ENCODE measurements at regions not wholly inside any gene's neighbourhood (a gene's known extent, or its start where the extent isn't known, plus 50 kb on each side); places are given as distances from the start of the nearest gene placed in this dataset.
A peak's percentile ranks its signal among the peaks of the same experiment; 100 is the strongest.

DNA sequence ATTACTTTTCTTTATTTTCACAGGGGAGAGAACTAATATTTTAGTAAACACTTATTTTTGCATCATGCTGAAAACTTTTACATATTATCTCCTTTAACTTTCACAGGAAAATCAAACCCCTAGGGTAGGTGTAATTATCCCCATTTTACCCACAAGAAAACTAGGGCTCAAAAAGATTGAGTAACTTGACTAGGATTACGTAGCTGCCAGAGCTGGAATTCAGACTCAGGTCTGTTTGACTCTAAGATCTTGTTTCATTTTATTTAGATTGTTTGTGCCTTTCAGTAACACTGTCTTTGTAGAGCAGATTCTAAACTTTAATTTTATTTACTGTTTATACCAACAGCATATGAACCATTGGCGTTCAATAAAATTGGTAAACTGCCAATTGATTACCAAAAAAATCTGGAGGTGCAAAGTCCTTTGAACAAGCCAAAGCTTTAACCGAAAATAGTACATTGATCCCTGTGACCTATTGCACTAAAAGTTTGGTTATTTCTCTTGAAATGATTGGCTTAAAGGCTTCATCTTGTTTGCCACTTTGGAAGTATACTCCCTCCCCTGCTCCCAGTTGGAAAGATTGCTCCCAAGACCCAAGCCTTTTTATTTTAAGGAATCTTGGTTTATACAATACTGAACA, 71.0 kb upstream of the WDR26 start:
- no peak for DNase-seq

- no peak for DNase-seq
Observed at GRCh38 chr1:224506141-224506814, 71.7 kb upstream of the WDR26 start.

- DNase-seq: no peak
Observed at GRCh38 chr1:224507771-224508523, 73.3 kb upstream of the WDR26 start.

DNA sequence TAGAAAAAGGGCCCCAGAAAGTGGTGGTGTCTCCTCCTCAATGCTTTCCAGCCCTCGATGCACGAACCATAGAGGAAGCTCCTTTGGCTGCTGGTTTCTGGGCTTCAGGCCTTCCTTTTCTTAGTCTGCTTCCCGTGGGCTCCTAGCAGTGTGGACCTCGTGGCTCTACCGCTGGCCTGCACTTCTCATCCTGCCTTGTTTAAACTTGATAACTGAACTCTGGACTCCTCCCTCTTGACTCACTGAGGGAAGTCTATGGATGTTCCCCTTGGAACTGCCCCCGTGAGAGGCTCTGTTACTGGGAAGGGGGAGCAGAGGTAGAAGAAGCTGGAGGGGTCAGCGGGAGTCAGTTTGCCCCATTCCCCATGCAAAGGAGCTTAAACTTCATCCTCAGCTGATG, 75.3 kb upstream of the WDR26 start:
- DNase-seq: no peak

GRCh38 chr1:224510880-224511645, 76.5 kb upstream of the WDR26 start:
- no peak for DNase-seq

DNA sequence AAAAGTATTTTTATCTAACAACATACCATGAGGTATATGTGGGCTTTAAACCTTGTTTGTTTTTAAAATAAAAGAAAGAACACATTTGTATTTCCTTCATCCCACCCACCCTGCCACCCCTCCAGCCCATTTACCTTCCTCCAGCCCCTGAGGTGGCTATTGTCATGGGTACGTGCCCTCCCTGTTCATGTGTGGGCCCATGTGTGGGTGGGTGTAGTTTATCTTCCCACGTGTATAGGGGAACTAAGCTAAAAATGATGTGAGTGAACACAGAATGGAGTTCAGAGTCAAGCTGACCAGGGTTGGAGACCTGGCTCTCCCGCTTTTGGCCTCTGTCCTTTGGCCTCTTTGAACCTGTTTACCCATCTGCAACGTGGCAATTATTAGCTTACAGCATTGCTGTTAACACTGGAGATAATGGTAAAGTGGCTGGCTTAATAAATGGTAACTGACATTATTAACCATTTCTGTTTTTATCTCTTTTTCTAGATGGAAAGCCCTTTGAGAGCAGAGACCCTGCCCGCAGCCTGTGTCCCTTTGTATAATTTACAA, 78.1 kb upstream of the WDR26 start:
- DNase-seq: no peak

GRCh38 chr1:224513383-224513782, 78.8 kb upstream of the WDR26 start:
- no peak for DNase-seq

- DNase-seq: peak; percentile 80
Observed at GRCh38 chr1:224513787-224514209, 79.2 kb upstream of the WDR26 start.

DNA sequence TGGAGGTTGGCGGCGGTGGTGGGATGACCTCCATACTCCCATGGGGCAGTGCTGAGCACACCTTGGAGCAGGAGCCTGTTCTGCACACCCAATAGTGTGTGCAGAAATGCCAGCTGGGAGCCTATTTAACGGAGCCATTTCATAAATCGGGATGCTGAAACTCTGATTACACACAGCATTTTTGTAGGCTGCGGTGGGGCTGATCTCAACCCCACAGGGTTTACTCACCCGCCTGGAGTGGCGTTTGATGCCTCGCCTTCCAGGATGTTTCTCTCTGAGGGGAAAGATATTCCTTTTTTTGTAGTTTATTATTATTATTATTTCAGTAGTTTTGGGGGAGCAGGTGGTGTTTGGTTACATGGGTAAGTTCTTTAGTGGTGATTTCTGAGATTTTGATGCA, 82.6 kb upstream of the WDR26 start:
- no peak for DNase-seq

DNA sequence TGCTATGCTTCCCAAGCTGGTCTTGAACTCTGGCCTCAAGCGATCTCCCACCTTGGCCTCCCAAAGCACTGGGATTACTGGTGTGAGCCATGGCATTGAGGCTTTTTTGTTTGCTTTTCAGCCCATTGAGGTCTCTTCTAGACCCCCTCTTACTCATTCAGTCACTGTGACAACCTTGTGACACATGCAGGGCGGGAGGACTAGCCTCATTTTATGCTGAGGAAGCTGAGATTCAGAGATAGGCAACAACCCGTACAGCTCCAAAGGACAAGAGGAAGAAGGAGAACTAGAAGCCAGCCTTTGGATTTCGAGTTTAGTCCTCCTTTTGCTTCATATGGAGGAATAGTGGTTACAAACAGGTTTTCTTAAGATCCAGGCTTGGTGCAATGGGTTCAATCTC, 83.9 kb upstream of the WDR26 start:
- DNase-seq: no peak

- DNase-seq: no peak
Observed at GRCh38 chr1:224519874-224520273, 85.3 kb upstream of the WDR26 start.

- DNase-seq: no peak
Observed at GRCh38 chr1:224520808-224521207, 86.2 kb upstream of the WDR26 start.

DNA sequence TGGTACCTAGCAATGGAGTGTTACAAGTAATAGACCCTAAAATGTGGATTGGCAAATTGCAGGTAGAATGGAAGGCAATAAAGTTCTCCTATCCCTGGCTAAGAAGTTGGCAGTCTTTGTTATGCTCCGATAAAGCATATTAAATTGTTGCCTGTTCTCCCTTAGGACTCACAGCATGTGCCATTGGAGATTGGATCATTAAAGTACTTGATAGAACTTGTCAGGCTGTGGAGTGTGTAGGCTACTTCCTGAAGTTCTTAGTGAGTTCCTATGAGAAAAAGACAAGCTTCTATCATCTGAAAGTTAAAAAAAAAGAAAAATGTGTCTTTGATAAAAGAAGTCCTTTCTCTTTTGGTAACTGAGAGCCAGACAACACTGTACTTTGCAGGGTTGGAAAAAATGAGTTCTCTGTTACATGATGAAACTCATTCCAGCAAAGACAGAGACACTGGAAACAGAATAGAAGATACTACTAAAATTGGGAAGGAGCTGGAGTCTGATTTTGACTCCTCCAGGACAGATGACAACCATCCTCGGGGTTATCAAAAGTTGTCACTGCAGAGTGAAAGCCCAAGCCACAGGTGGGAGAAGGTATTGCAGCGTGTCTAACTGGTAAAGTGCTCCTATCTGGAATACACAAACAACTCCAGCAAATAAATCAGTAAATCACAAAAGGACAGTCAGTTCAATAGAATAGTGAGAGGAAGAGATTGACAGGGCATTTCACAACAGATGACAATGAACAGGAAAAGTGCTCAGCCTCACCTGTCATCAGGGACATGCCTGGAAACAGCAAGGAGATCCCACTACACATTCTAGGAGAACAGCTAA, 87.5 kb upstream of the WDR26 start:
- no peak for DNase-seq

DNA sequence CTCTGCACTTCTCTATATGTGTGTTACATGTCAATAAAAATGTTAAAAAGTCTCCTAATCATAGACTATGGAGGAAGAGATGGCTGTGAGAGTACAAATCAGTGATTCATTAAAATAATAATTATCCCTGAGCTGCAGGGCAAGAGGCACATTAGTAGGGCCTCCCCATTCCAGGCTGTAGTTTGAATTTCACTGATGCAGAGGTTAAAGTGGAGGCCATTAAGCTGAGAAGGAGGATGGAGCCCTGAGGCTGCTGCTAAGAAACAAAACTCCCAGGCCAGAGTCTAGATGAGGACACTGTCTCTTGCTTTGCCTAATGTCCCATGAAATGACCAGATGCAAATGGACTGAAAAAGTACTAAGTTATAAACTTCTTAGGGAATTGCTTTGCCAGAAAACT, 89.1 kb upstream of the WDR26 start:
- DNase-seq: no peak

DNA sequence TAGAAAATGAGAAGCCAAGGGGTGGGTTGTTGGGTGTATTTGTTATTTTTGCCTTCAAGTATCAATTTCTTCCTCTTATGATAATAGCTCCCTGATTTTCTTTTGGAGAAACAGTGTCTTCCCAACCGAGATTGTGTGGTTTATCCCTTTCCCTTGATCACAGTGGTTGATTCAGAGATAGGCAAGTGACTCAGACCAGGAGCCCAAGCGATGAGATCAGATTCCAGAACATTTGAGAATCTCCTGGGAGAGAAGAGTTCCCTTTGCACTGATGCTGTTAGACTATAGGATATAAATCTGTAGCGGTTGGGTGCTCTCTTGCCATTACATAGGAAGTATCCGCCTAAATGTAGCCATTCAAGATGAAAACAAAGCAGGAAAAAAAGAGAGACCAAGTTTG, 90.1 kb upstream of the WDR26 start:
- no peak for DNase-seq

- DNase-seq: no peak
Observed at GRCh38 chr1:224525411-224526040, 90.6 kb upstream of the CNIH3 start.

- no peak for DNase-seq
Observed at GRCh38 chr1:224526771-224527170, 89.3 kb upstream of the CNIH3 start.

DNA sequence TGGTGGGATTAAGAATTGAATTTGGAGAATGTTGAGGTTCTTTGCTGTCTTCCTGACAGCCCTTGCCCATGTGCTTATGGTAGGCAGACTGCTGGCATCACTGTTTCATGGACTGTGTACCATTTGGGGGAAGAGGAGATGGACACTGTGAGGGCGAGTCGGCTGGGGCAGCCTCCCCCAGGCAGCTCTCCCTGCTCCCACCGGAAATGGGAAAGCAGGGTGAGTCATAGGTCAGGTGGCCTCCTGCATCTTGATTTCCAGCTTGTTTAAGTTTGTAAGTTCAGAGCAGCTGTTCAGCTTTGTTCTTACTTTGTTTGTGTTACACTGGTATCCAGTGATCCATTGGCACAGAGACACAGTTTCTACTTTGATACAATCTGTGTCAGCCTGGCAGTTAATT, 87.2 kb upstream of the CNIH3 start:
- DNase-seq: no peak

DNA sequence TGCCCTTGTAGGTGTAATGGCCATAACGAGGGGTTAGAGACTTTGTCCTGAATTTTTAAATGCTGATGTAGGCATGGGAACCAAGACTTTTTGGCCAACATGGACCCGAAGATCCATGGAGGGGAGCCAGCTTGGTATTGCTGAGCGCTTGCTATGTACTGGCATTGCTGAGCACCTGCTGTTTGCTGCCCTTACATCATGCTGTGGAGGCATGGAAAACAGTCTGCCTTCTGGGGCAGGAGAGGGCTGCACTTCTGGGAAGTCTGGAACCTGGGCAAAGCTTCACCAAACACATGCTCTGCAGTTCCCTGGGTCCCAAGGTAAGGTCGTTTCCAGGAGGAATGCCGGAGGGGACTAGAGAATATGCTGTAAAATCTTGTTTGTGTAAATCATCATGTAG, 86.3 kb upstream of the CNIH3 start:
- no peak for DNase-seq

- no peak for DNase-seq
Observed at GRCh38 chr1:224533517-224533916, 82.6 kb upstream of the CNIH3 start.

DNA sequence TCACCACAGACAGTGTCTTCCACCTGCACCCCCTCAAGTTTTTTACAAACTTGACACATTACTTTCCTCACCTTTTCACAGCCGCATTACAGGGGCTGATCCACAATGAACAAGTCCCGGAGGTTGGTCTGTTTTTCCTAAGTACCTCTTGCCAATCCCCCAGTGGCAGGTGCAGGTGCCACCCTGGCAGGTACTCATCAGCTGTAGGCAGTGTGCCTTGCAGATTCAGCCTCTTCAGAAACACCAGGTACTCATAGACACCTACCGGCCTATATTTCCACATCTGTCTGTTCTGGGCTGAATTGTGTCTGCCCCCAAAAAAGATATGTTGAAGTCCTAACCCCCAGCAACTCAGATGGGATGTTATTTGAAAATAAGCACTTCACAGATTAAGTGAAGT, 81.4 kb upstream of the CNIH3 start:
- DNase-seq: no peak

DNA sequence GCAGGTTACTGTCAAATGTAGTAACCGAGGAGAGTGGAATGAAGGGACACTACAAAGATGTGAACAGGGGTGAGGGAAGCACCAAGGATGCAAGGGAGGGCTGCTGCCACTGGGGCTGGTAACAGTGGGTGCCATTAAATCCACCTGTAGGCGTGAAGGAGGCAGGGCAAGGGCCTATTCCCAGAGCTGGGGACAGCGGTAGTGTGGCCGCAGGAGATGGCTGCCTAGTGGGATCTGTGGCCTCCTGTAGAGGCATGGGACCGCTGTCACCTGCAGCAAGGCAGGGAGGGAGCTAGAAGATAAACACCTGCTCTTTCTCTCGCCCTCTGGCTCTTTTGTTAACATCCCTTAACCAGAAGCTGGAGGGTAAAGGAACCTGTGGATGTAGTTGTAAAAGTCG, 80.5 kb upstream of the CNIH3 start:
- DNase-seq: no peak
